Activated CD8-positive, alpha-beta memory T cell treated with anti-CD3 and anti-CD28 coated beads, Interleukin-2, amount 10 ng/mL, durations not matched to agents 7 days and 5 days (primary cell): ENCODE measurements at regions not wholly inside any gene's neighbourhood (a gene's known extent, or its start where the extent isn't known, plus 50 kb on each side); places are given as distances from the start of the nearest gene placed in this dataset.

Source experiments
- ATAC-seq: fragments of 150-1000 bp; cut with Tn5 transposase; one replicate; pipeline ENCODE4 v1.10.0; 2021; ENCODE audit warnings: moderate library complexity
- CTCF ChIA-PET: fragments of 350-600 bp; sonication (Branson Sonifier 250); formaldehyde crosslinking; loops from one replicate; lab custom pipeline; 2021; ENCODE audit warnings: antibody characterized with exemption; lab: Charles Lee
- DNase-seq: peaks from one replicate; pipeline ENCODE4 v3.0.0-alpha.2; 2020
- H3K27ac Mint-ChIP-seq: one replicate; pipeline ENCODE4 v1.8.0; 2021; ENCODE audit warnings: mild to moderate bottlenecking, mixed read lengths
- H3K27me3 Mint-ChIP-seq: one replicate; pipeline ENCODE4 v1.8.0; 2021; ENCODE audit warnings: mixed read lengths
- H3K36me3 Mint-ChIP-seq: one replicate; pipeline ENCODE4 v1.8.0; 2021; ENCODE audit warnings: mild to moderate bottlenecking, mixed read lengths
- H3K4me1 Mint-ChIP-seq: one replicate; pipeline ENCODE4 v1.8.0; 2021; ENCODE audit warnings: mixed read lengths
- H3K4me3 Mint-ChIP-seq: one replicate; pipeline ENCODE4 v1.8.0; 2021; ENCODE audit warnings: mild to moderate bottlenecking, moderate library complexity, mixed read lengths
- H3K9me3 Mint-ChIP-seq: one replicate; pipeline ENCODE4 v1.8.0; 2022; ENCODE audit warnings: low read depth, mixed read lengths

DNA sequence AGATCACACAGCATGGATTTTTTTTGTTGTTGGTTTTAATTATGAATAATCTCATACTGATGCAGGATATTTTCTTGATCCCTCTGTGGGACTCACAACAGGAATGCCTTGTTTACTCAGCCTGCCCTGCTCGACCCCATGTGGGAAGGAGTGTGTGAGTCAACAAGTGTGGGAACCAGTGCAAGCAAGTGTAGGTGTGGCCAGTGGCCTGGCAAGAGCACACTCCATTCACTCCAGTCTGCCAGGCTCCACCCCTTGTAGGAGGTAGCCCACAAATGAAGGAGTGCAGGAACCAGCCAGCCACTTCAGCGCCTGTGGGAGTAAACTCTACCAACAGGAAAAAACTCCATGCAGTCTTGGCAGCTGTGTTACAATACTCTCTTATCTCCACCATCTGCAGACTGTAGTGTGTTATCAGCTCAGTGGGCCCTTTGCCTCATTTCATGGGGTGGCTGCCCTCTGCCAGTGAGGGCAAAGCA, 393.6 kb downstream of the OTOL1 start:
- DNase-seq = no peak
- peaks cover 8% of the 10 kb centered on the region for H3K9me3 Mint-ChIP-seq
- no peaks in the 10 kb centered on the region for H3K27me3 Mint-ChIP-seq
- no peaks in the 10 kb centered on the region for H3K36me3 Mint-ChIP-seq
- no peak overlapping the region for H3K4me3 Mint-ChIP-seq
- ATAC-seq = no peak
- H3K4me1 Mint-ChIP-seq = no peaks in the 10 kb centered on the region
- no peak overlapping the region for H3K27ac Mint-ChIP-seq
- CTCF ChIA-PET = no interaction called here

GRCh38 chr3:161893972-161894371, 397.4 kb downstream of the OTOL1 start:
- no peaks in the 10 kb centered on the region for H3K27me3 Mint-ChIP-seq
- CTCF ChIA-PET = no interaction called here
- no peak for ATAC-seq

DNA sequence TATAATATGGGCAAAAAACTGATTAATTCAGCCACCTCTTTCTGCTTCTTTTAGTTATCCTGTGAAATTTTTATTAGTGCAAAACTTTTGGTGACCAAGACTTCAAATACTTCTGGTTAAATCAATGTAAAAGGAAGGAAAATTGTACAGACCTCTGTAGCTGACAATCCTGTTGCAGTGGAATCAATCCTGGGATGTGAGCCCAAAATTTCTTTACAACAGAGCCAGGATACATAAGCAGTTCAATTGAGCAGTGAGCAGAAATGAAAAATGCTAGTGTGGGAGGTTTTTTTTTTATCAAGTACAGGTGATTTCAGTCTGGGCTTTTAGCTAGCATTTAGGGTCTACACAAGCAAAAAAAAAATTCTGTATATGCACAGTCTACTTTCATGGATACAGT, 398.0 kb downstream of the OTOL1 start:
- H3K27ac Mint-ChIP-seq = no peak overlapping the region
- no peak overlapping the region for H3K4me3 Mint-ChIP-seq
- H3K9me3 Mint-ChIP-seq = peaks cover 2% of the 10 kb centered on the region
- no peaks in the 10 kb centered on the region for H3K4me1 Mint-ChIP-seq
- no peaks in the 10 kb centered on the region for H3K36me3 Mint-ChIP-seq
- ATAC-seq = no peak
- CTCF ChIA-PET = no interaction called here
- no peaks in the 10 kb centered on the region for H3K27me3 Mint-ChIP-seq
- no peak for DNase-seq

More at GRCh38 chr3:161893972-161894371, 397.4 kb downstream of the OTOL1 start:
- Mint-ChIP-seq H3K9me3 (peaks cover 2% of the 10 kb centered on the region), H3K4me3 (no peak overlapping the region), H3K36me3 (no peaks in the 10 kb centered on the region), H3K27ac (no peak overlapping the region), H3K4me1 (no peaks in the 10 kb centered on the region)
- no peak for DNase-seq

GRCh38 chr3:161905520-161906132, 409.0 kb downstream of the OTOL1 start:
- Mint-ChIP-seq H3K36me3 (no peaks in the 10 kb centered on the region), H3K4me1 (no peaks in the 10 kb centered on the region), H3K27me3 (no peaks in the 10 kb centered on the region), H3K27ac (no peak overlapping the region), H3K4me3 (no peak overlapping the region), H3K9me3 (no peaks in the 10 kb centered on the region)
- ATAC-seq (no peak), DNase-seq (no peak)
- CTCF ChIA-PET = no interaction called here

- no peaks in the 10 kb centered on the region for H3K4me1 Mint-ChIP-seq
- no peak overlapping the region for H3K27ac Mint-ChIP-seq
- no peaks in the 10 kb centered on the region for H3K36me3 Mint-ChIP-seq
- no peak for DNase-seq
- peaks cover 2% of the 10 kb centered on the region for H3K9me3 Mint-ChIP-seq
- H3K4me3 Mint-ChIP-seq = no peak overlapping the region
- no peaks in the 10 kb centered on the region for H3K27me3 Mint-ChIP-seq
- CTCF ChIA-PET = no interaction called here
- no peak for ATAC-seq
Measured at GRCh38 chr3:161913786-161914389, 417.3 kb downstream of the OTOL1 start.

- Mint-ChIP-seq H3K4me1 (no peaks in the 10 kb centered on the region), H3K36me3 (no peaks in the 10 kb centered on the region), H3K27ac (no peak overlapping the region), H3K4me3 (no peak overlapping the region), H3K27me3 (no peaks in the 10 kb centered on the region), H3K9me3 (peaks cover 2% of the 10 kb centered on the region)
- CTCF ChIA-PET = no interaction called here
- DNase-seq (no peak), ATAC-seq (no peak)
Measured at GRCh38 chr3:161914703-161915417, 418.3 kb downstream of the OTOL1 start.

DNA sequence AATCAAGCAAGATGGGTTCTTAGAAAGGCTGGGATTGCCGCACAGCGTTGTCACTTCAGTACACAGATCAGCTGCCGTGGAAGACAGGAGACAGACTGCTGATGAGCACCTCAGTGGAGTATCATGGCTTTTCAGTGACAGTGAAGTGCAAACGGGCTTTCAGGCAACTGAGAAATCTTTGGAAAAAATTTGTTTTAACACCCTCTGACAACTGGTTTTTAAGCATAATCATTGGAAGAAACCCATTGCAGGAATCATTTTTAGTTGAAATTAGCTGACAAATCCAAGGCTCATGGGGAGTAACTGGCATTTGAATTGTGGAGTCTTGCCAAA, 418.8 kb downstream of the OTOL1 start:
- Mint-ChIP-seq H3K4me1 (no peaks in the 10 kb centered on the region), H3K4me3 (no peak overlapping the region), H3K27me3 (no peaks in the 10 kb centered on the region), H3K9me3 (peaks cover 2% of the 10 kb centered on the region), H3K27ac (no peak overlapping the region), H3K36me3 (no peaks in the 10 kb centered on the region)
- DNase-seq (no peak), ATAC-seq (no peak)
- CTCF ChIA-PET = no interaction called here

- Mint-ChIP-seq H3K27ac (no peak overlapping the region), H3K9me3 (peaks cover 2% of the 10 kb centered on the region), H3K4me1 (no peaks in the 10 kb centered on the region), H3K36me3 (no peaks in the 10 kb centered on the region), H3K4me3 (no peak overlapping the region), H3K27me3 (no peaks in the 10 kb centered on the region)
- CTCF ChIA-PET = no interaction called here
- DNase-seq = no peak
- no peak for ATAC-seq
Measured at GRCh38 chr3:161920196-161920595, 423.6 kb downstream of the OTOL1 start.

GRCh38 chr3:161925749-161926360, 429.2 kb downstream of the OTOL1 start:
- H3K36me3 Mint-ChIP-seq = no peaks in the 10 kb centered on the region
- H3K4me3 Mint-ChIP-seq = no peak overlapping the region
- CTCF ChIA-PET = no interaction called here
- no peaks in the 10 kb centered on the region for H3K27me3 Mint-ChIP-seq
- DNase-seq = no peak
- no peaks in the 10 kb centered on the region for H3K4me1 Mint-ChIP-seq
- no peak overlapping the region for H3K27ac Mint-ChIP-seq
- no peak for ATAC-seq
- H3K9me3 Mint-ChIP-seq = peaks cover 5% of the 10 kb centered on the region

GRCh38 chr3:161927131-161927530, 430.5 kb downstream of the OTOL1 start:
- H3K4me1 Mint-ChIP-seq = no peaks in the 10 kb centered on the region
- H3K27me3 Mint-ChIP-seq = no peaks in the 10 kb centered on the region
- no peak overlapping the region for H3K4me3 Mint-ChIP-seq
- CTCF ChIA-PET = no interaction called here
- peaks cover 5% of the 10 kb centered on the region for H3K9me3 Mint-ChIP-seq
- H3K36me3 Mint-ChIP-seq = no peaks in the 10 kb centered on the region
- no peak overlapping the region for H3K27ac Mint-ChIP-seq
- no peak for ATAC-seq
- no peak for DNase-seq

DNA sequence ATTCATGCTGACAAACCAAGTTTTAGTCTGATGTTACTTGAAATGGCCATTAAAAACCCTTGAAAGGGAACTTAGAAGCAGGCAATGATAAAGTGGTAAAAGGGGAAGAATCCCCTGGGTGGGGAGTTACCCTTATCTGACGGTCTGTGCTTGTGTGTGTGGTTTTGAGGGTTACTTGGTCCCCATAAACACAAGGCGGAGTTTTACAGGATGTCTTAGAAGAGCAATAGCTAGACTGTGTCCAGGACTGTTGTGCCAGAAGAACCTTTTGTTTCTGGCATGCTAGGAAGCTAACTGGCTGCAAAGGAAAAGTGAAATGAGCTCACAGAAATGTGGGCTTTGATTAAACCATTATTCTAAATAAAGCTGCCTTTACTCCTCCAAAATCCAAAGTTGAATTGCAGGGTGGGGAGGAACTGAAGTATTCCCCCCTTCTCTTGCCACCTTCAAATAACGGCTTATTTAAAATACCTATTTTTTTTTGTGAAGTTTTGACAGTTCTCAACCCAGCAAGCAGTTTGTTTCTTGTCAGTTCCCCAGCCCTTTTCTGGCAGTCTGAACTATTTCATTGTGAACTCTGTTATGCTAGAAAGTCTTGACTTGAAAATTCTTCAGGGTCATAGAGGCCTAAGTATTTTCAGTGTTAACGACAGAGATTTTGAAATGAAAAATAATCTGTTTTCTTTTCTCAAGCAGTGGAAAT, 443.5 kb downstream of the OTOL1 start:
- H3K4me3 Mint-ChIP-seq = no peak overlapping the region
- no peaks in the 10 kb centered on the region for H3K36me3 Mint-ChIP-seq
- CTCF ChIA-PET = no interaction called here
- H3K9me3 Mint-ChIP-seq = peaks cover 6% of the 10 kb centered on the region
- no peaks in the 10 kb centered on the region for H3K27me3 Mint-ChIP-seq
- H3K4me1 Mint-ChIP-seq = no peaks in the 10 kb centered on the region
- no peak for DNase-seq
- no peak for ATAC-seq
- H3K27ac Mint-ChIP-seq = no peak overlapping the region

- ATAC-seq (no peak), DNase-seq (no peak)
- Mint-ChIP-seq H3K36me3 (no peaks in the 10 kb centered on the region), H3K9me3 (peaks cover 2% of the 10 kb centered on the region), H3K4me1 (no peaks in the 10 kb centered on the region), H3K27me3 (no peaks in the 10 kb centered on the region), H3K27ac (no peak overlapping the region), H3K4me3 (no peak overlapping the region)
- CTCF ChIA-PET = no interaction called here
Measured at GRCh38 chr3:161940621-161940965, 444.0 kb downstream of the OTOL1 start.

DNA sequence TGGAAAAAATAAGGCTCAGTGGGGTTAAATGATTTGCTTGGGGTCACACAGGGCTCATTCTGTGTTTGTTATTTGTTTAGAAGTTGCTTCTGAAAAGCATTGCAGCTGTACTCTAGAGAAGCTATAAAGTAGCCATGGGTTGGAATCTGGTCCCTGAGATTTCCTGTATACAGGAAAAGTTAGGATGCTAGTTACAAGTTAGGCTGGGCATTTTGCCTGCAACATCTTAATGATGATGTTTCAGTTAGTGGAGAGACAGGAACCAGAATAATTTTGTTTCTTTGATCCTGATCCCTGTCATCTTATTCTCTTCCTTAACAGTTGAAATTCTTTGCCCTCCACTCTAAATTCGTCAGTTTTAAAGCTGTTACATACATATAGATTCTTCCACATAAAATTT, 445.3 kb downstream of the OTOL1 start:
- no peak overlapping the region for H3K4me3 Mint-ChIP-seq
- no peak overlapping the region for H3K27ac Mint-ChIP-seq
- no peaks in the 10 kb centered on the region for H3K9me3 Mint-ChIP-seq
- no peaks in the 10 kb centered on the region for H3K36me3 Mint-ChIP-seq
- H3K27me3 Mint-ChIP-seq = no peaks in the 10 kb centered on the region
- ATAC-seq (no peak), DNase-seq (no peak)
- H3K4me1 Mint-ChIP-seq = no peaks in the 10 kb centered on the region
- CTCF ChIA-PET = no interaction called here
